Left kidney (tissue), 1 donor: ENCODE measurements at regions not wholly inside any gene's neighbourhood (a gene's known extent, or its start where the extent isn't known, plus 50 kb on each side); places are given as distances from the start of the nearest gene placed in this dataset.

Experiments
- DNase-seq: peaks from one replicate; pipeline ENCODE4 v3.0.0-alpha.2; 2013

DNA sequence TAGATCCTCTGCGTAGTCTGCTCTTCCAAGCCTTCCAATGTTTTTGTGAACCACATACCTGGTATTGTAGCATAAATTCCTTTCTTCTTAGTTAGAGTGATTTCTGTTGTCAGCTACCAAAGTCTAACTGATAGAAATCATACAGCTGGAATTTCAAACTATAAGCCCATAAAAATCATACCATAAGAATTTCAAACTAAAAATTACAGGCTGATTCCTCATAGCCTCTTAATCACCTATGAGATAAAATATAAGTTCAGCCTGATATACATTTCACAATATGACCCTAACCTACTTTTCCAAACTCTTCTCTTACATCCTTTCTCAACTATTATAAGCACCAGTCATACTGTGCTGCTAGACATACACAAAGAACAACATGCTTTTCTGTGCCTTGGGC lies 64.8 kb downstream of the PTHLH start:
- DNase-seq, result no peak

DNA sequence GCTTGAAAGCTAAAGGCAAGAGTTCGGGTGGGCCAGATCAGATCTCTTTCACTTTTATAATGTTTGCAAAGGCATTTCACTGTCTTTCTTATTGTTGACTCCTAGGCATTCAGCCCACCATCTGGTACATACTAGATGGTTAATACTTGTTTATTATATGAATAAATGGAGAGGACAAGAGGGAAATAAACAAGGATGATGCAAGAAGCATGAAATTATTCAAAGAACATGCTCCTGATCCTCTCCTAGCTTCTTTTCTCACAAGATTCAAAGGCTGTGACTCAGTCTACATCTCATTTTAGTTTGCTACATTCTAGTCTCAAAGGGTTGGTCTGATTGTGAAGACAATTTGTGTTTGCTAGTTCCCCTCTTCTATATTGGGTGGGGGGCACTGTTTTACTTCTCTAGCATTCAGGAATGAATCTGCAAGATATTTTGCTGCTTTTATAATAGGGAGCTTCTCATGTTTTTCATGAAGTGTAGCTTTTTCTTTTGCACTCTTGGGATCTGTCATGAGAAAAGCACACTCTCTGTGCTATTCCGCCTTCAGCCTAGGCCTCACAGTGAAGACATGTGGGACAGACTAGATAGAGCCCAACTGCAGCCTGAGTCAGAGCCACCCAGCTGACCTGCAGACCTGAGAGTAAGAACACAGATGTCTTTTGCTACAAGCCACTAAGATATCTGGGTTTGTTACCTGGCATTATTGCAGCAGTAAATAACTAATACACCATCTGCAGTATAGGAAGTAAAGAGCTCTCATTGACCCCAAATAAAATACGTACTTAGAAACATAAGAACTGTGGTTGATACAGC lies 65.7 kb downstream of the PTHLH start:
- DNase-seq, result no peak

DNA sequence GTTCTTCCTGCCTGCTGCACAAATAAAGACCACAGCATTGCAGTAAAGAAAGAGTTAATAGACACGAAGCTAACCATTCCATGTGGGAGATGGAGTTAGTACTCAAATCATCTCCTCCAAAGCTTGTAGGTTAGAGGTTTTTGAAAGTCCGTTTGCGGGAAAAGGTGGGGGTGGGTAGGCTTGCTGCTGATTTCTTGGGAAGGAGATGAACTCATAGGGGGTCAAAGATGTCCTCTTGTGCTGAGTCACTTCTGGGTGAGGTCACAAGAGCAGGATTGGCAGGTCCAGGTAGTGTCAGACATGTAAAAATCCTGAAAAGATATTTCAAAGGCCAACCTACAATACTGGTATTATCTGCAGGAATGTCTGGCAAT lies 66.4 kb downstream of the PTHLH start:
- DNase-seq, result no peak

DNA sequence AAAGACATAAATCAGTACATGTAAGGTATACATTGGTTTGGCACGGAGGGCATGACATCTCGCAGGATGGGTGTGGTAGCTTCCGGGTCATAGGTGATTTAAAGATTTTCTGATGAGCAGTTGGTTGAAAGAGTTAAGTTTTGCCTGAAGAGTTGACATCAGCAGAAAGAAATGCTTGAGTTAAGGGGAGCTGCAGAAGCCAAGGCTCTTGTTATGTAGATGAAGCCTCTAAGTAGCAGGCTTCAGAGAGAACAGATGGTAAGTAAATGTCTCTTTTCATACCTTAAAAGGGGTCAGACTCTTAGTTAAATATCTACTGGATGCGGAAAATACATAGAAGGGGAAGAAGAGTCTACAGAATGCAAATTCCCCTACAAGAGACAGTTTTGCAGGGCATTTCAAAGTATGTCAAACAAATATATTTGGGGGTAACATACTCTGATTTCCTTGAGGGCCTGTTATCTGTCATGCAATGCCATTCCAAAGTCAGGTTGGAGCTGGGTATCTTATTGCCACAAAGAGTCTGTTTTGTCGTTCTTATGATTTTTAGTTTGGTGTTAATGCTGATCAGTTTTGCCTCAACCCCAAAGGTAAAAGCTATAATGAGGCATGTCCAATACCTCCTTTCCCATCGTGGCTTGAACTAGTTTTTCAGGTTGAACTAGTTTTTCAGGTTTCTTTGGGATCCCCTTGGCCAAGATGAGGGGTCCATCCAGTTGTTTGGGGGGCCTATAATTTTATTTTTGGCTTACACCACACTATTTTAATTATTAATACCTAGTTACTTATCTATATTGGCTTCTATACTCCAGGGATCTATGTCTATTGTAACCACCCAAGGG lies 67.0 kb downstream of the PTHLH start:
- no peak for DNase-seq

DNA sequence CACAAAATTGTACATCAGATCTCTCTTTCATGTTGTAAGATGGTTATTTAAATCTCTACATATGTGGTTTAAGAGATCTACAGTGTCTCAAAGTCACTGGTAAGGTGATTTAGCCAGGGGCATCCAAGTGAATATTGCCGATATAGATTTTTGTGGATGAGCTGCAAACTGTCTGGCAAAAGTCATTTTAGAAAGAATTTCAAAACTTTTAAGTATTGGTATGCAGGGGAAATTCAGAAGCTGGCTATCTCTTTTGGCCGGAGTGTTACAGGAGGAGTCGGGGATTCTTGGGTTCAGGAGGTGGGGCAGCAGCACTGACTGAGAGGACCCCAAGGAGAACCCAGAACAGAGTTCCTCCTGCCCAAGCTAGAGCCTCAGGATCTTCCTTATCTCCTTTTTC lies 69.9 kb downstream of the PTHLH start:
- DNase-seq, result no peak

DNA sequence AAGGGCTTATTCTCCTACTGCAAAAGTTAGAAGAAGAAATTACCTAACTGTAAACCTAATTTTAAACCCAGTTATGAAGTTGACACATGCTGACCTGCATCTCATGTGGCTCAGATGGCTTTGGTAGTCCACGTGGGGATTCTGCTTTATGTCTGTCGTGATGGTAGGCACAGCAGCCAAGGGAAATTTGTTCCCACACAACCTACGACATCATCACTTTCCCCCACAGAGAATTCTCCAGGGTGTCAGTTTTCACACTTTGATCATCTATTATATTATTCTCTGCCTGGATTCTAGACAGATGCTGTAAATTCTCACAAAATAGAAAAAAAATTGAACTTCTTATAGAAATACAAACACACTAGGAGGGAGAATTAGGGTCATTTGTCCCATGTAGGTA lies 70.6 kb downstream of the PTHLH start:
- DNase-seq, result no peak

DNA sequence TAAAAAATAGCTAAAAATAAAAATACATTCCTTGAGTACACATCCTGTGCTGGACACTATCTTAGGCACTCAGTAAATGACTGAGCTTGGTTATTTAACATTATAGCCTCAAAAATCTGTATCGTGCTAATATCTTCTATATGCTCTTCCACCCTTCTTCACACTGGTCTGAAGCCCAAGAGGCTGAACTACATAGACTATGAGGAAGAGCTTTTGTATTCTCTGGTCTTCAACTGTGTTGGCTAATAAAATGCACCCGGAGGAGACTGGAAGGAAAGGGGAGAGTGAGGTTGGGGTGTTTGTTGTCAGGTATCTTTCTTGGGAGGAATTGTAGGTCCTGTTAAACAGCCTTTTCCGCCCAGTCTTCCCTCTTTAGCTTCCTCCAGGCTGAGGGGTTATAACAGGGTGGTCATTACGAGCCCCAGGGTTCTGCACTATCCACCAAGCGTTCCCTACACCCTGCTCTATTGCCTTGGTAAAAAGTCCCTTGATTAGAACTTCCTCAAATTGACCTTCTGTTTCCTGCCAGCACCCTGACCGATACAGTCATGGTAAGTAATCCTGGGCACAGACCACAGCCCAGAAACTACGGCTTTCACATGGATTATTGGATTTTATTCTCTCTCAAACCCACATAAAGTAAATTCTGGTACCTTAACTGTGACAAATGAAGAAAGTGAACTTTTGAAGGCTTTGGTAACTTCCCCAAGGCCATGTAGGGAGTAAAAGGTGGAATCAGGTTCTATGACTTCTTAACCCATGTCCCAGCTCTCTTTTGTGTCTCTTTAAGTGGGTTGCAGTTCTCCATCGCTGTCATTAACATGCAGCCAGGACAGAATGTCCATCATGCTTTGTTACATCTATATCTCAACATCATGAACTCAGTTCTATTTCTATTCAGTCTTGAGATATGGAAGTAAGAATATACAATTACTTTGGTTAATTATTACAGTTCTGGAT lies 71.3 kb downstream of the PTHLH start:
- no peak for DNase-seq

DNA sequence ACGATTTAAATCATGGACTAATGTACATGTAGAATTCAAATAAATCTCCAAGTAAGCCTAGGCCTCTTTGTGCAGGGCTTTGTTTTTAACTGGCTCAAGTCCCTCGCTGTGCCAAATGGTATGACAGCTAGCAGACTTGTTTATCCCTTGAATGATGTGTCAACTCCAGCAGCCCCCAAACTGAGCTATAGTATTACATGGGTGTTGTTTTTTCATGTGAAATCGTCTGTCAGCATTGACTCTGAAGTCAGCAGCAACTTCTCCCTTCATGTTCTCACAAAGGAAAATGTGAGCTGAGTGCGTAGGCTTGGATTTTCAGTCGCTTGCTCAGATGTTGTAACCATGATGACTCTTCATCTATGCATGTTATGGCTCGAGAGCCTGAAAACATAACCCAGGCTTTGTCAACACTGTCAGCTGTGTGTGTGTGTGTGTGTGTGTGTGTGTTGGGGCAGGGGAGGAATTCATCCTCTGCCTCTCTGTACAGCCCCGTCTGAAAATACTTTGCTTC lies 73.3 kb downstream of the PTHLH start:
- DNase-seq, result peak; percentile 8

DNA sequence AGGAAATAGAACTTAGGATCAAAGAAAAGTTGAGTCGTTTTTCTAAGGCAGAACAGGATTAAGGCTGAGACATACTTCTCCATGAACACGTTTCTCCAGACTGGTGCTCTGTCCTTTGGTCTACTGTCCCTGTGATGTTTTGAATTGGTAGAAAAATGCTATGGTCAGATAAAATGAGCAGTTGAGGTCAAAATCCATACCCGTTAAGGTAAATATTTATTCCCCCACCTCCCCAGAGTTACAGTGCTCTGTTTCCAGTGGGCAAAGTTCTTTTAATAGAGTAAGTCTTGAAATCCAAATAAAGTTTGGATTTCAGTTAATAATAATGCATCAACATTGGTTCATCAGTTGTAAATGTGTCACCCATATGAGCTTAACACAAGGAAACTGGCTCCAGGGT lies 74.5 kb downstream of the PTHLH start:
- no peak for DNase-seq

DNA sequence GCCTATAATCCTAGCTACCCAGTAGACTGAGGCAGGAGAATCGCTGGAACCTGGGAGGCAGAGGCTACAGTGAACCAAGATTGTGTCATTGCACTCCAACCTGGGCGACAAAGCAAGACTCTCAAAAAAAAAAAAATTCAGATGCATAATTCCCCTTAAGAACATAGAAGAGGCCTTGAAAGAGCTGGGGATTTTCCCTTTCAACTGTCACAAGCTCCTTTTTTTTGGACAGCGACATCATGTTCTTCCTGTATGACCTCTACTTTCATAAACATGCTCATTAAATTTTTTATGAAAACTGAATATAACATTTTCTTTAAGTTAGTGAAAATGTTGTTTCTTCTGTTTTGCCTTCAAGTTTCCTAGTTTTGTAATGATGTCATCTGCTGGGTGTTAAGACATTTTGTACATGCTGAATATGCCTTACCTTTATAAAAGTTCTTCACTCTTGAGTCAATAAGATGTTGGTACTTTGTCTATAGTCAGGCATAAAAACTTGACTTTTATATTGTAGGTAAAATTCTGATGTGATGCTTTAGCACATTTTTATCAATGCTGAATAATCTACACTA lies 76.0 kb downstream of the PTHLH start:
- no peak for DNase-seq

DNA sequence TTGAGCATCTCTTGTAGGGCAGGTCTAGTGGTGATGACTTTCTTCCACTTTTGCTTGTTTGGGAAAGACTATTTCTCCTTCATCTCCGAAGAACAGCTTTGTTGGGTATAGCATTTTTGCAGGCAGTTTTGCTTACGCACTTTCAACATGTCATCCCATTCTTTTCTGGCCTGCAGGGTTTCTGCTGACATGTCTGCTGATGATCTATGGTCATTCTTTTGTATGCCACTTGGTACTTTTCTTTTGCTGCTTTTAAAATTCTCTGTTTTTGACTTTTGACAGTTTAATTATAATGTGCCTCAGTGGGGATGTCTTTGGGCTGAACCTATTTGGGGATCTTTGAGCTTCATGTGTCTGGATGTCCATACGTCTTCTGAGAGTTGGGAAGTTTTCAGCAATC lies 78.2 kb downstream of the PTHLH start:
- no peak for DNase-seq

DNA sequence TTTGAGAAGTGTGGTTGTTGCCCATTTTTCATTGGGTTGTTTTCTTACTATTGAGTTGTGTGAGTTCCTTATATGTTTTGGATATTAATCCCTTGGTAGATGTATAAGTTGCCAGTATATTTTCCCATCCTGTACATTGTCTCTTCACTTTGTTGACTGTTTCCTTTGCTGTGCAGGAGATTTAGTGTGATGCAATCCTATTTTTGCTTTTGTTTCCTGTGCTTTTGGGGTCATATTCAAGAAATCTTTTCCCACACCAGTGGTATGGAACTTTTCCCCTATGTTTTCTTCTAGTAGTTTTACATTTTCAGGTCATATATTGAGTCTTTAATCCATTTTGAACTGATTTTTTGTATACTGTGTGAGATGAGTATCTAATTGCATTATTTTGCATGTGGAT lies 92.8 kb downstream of the PTHLH start:
- no peak for DNase-seq

DNA sequence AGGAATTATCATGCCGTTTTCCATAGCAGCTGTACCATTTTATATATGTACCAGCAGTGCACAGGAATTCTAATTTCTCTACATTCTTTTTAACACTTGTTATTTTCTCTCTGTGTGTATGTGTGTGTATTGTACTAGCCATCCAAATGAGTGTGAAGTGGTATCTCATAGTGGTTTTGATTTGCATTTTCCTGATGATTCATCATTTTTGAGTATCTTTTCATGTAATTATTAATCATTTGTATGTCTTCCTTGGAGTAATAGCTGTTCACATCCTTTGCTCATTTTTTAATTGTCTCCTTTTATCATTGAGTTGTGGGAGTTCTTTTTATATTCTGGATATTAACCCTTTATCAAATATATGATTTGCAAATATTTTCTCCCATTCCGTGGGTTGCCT lies 95.6 kb upstream of the MANSC4 start:
- DNase-seq, result no peak

DNA sequence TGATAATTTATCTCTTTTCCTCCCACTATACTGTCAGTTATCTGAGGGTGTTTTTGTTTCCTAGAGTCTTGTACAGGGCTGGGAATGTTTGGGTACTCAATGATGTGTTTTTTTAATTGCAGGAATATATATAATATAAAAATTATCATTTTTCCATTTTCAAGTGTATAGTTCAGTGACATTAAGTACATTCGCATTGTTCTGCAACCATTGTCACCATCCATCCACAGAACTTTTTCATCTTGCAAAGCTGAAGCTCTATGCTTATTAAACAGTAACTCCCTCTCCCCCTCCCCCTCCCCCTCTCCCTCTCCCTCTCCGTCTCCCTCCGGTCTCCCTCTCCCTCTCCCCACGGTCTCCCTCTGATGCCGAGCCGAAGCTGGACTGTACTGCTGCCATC lies 93.0 kb upstream of the MANSC4 start:
- no peak for DNase-seq

DNA sequence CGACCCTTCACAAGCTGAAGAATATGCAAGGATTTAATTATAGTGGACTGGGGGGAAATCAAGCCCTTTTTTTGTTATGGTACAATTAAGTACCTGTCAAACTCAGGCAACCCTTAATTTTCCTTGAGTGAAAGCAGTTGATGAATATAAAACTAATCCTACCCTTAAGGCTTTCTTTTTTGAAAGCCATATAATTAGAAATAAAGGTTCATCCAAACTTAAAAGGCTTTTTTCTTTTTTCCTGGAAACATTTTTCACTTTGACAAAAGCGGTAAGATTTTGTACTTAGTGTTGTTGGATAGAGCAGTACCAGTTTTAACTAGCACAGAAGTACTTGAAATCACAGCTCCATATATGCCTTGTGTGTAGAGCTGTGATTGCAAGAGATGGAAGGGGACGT lies 91.9 kb upstream of the MANSC4 start:
- no peak for DNase-seq

DNA sequence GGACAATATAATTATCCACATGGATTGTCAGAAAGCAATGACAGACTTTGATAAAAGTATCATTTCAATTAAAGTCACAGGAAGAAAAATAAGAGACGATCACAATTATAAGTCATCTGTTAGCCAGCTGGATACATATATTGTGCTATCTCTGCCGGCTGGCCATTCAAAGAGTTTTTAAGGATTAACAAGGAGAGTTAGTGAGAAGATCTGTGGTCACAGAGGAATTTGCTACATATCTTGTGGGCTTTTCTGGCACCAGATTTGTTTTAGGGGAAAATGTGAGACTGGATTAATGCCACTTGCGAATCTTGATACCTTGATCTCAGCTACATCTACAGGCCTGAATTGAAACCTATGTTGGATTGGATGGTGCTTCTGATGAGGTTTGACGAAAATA lies 90.9 kb upstream of the MANSC4 start:
- DNase-seq, result no peak

DNA sequence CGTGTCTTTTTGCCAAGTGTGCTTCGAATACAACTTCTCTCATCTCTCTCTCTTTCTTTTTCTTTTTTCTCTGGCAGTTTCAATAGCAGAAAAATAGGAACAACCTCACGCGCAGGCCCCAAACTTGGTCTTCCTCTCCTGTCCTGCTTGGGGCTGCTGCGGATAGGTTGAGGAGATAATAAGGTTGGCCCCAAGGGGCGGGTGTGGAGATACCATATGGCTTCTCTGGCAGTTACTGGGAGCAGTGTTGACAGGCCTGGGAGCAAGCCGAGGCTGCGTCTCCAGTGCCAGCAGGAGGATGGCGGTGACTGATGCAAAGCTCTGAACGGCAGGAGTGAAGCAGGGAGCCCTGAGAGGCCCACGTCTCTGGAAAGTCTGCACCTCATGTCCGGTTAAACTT lies 89.5 kb upstream of the MANSC4 start:
- DNase-seq, result no peak

DNA sequence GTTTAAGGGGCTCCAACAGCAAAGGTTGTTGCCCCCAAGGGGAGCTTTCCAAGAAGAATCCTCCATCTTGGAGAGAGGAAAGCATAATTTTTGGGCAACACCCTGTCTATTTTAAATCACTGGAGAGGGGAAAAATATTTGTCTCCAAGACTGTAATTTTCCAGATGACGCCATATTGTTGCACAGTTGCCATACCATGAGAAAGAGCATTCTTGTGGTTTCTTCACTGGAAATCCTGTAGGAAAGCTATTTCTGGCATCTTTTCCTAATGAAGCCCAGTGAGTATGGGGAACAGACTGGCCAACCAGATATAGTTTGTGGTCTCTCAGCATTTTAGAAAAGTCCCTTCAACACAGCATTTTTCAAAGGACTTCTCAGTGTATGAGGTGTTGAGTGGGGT lies 88.1 kb upstream of the MANSC4 start:
- DNase-seq, result no peak

DNA sequence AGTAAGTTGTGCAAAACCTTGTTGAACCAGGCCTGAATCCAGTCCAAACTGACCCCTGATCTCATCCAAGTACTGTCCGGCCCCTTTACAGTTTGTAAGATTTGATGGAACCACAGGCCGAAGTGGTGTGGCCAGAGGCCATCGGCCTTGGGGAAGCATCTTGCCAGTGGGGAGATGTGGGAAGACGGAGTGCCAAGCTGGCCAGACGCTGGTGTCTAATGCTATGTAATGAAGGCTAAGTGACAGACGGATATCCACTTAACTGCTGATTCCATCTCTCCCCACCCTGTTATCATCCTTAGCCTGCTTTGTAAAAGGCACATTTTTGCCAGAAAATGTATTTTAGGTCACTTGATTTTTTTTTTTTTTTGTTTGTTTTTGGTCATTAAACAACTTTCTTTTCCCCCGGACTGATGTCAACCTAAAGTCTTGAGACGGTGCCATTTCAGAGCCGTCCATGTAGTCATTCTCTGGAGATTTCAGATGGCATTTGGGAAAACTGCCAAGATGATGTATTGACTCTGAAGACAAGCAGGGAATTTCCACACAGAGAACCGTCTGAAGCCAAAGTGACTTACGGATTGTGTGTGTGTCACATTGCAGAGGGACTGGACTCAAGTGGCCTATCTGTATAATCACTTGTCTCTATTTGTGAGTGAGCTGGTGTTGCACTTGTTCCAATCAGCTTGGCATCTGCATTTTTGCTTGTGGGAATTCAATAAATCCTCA lies 86.5 kb upstream of the MANSC4 start:
- no peak for DNase-seq

DNA sequence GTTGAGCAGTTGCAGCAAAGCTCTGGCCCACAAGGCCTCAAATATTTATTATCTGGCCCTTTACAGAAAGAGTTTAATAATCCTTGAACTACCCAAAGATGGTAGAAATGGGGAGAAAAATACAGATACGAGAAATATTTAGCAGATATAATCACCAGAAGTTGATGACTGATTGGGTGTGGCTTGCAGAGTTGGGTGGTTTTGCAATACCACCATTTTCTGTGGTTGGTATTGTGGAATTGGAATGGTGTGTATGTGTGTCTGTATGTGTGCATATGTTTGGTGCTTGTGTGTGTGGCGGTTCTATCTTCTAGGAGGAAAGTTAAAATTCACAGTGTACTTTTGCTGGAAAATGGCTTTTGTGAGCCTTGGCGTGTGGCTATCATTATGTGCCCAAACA lies 85.4 kb upstream of the MANSC4 start:
- DNase-seq, result no peak

DNA sequence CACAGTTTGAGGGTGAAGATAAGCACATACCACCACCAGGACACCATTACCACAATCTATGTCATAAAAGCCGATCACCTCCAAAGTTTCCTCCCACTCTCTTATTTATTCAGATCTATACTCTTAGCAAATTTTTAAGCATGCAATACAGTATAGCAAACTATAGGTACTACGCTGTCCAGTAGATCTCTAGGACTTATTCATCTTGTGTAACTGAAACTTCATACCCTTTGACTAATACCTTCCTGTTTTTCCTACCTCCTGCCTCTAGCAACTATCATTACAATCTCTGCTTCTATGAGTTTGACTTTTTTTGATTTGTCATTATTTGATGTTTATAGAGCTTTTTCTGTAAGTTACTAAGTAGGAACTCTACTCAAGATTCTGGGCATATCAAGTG lies 84.5 kb upstream of the MANSC4 start:
- DNase-seq, result no peak
